Ecto neural progenitor cell (in vitro differentiated cells): ENCODE measurements at regions not wholly inside any gene's neighbourhood (a gene's known extent, or its start where the extent isn't known, plus 50 kb on each side); places are given as distances from the start of the nearest gene placed in this dataset.

Experiments
- DNase-seq: peaks from one replicate; pipeline ENCODE4 v3.0.0-alpha.2; 2018; ENCODE audit warnings: low spot score

- DNase-seq = no peak
These were observed 61.5 kb upstream of the CRBN start for GRCh38 chr3:3240986-3241385.

DNA sequence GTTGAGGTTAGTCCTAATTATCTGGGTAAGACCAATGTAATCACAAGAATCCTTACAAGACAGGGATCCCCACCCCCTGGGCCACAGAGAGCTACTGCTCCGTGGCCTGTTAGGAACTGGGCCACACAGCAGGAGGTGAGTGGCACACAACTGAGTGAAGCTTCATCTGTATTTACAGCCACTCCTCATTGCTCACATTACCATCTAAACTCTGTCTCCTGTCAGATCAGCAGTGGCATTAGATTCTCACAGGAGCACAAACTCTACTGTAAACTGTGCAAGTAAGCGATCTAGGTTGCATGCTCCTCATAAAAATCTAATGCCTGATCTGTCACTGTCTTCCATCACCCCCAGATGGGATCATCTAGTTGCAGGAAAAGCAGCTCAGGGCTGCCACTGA, 58.5 kb upstream of the CRBN start:
- no peak for DNase-seq

DNA sequence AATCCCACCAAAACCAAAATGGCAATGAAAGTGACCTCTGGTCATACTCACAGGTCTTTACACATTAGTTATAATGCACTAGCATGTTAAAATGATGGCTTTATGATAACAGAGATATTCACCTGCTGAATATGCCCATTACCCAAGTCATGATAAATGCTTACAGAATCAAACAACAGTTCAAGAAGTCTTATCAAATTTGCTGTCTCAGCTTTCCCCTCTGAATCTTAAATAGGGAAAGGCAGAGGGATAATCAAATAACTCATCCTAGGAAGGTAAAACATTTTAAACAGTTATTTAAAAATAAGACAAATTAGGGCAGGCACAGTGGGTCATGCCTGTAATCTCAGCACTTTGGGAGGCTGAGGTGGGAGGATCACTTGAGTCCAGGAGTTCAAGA, 52.8 kb upstream of the CRBN start:
- DNase-seq = no peak
